Keratinocyte (primary cell): ENCODE measurements at regions not wholly inside any gene's neighbourhood (a gene's known extent, or its start where the extent isn't known, plus 50 kb on each side); places are given as distances from the start of the nearest gene placed in this dataset.

ENCODE experiments used
- EZH2 ChIP-seq: IDR thresholded peaks from one replicate; pipeline ENCODE4 v1.6.1; 2012; ENCODE audit warnings: inconsistent platforms, mild to moderate bottlenecking, low read length, moderate library complexity
- TF ChIP-seq, protein P1 (sequence below), 3 experiments: IDR thresholded peaks in 1 of 3; conservative IDR thresholded peaks in 1 of 3; optimal IDR thresholded peaks in 1 of 3; 2 replicates in 2 of 3; 3 replicates in 1 of 3; pipeline versions ENCODE3 to v1.5.1; 2011; ENCODE audit warnings: low read length in 3 of 3, mild to moderate bottlenecking in 3 of 3, moderate library complexity in 2 of 3, control low read depth in 1 of 3, inconsistent platforms in 1 of 3; ENCODE audit not compliant: insufficient read depth in 2 of 3; ENCODE audit errors: extremely low read depth in 1 of 3

DNA sequence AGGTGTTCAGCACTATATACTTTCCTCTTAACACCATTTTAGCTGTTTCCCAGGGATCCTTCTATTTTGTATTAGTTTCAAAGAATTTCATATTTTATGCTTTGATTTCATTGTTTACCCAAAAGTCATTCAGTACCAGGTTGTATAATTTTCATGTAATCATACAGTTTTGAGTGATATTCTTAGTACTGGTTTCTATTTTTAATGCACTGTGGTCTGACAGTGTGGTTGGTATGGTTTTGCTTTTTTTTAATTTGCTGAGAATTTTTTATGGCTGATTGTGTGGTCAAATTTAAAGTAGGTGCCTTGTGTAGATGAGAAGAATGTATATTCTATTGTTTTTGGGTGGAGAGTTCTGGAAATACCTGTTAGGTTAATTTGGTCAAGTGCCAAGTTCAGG lies 323.4 kb upstream of the EPHA6 start:
- TF ChIP-seq, protein P1, sequence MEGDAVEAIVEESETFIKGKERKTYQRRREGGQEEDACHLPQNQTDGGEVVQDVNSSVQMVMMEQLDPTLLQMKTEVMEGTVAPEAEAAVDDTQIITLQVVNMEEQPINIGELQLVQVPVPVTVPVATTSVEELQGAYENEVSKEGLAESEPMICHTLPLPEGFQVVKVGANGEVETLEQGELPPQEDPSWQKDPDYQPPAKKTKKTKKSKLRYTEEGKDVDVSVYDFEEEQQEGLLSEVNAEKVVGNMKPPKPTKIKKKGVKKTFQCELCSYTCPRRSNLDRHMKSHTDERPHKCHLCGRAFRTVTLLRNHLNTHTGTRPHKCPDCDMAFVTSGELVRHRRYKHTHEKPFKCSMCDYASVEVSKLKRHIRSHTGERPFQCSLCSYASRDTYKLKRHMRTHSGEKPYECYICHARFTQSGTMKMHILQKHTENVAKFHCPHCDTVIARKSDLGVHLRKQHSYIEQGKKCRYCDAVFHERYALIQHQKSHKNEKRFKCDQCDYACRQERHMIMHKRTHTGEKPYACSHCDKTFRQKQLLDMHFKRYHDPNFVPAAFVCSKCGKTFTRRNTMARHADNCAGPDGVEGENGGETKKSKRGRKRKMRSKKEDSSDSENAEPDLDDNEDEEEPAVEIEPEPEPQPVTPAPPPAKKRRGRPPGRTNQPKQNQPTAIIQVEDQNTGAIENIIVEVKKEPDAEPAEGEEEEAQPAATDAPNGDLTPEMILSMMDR (optimal IDR thresholded peaks at IDR 0.05 in 1 of 3, IDR thresholded peaks at IDR 0.05 in 1 of 3, conservative IDR thresholded peaks at IDR 0.05 in 1 of 3; ENCODE audit: extremely low read depth in 1 of 3, insufficient read depth in 2 of 3, low read length in 3 of 3): no peak
- no peak for TF ChIP-seq EZH2
